Pancreas (tissue), 10 donors: ENCODE measurements at regions not wholly inside any gene's neighbourhood (a gene's known extent, or its start where the extent isn't known, plus 50 kb on each side); places are given as distances from the start of the nearest gene placed in this dataset.

Source experiments
- ATAC-seq, 4 donors: fragments of 200-7000 bp; cut with Tn5 transposase; one replicate each; pipeline versions ENCODE4 v1.8.0 to v1.9.1; 2020; ENCODE audit warnings: mild to moderate bottlenecking in 4 of 4, moderate library complexity in 4 of 4
- DNase-seq, 6 donors: peaks; one replicate each; pipeline ENCODE4 v3.0.0-alpha.2; 2020
- FAIRE-seq: peaks from 2 replicates; lab custom pipeline; 2012; peaks lifted over from hg19 to GRCh38; lab: Jason Lieb, UNC
- H3K27ac ChIP-seq, 4 donors: fragments of 200-600 bp; sonication (generic); 1 replicate in 3 of 4; 2 replicates in 1 of 4; pipeline versions ENCODE4 v1.5.0 to v1.8.0; 2020
- H3K27me3 ChIP-seq, 4 donors: fragments of 200-600 bp; one replicate each; pipeline ENCODE4 v1.8.0; 2021
- H3K36me3 ChIP-seq, 3 donors: fragments of 200-600 bp; sonication (generic) in 1 of 3; one replicate each; pipeline versions ENCODE4 v1.5.0 to v1.8.0; 2020 to 2021
- H3K4me1 ChIP-seq, 3 donors: fragments of 200-600 bp; one replicate each; pipeline ENCODE4 v1.8.0; 2021
- H3K4me3 ChIP-seq, 4 donors: fragments of 200-600 bp; sonication (generic) in 2 of 4; one replicate each; pipeline versions ENCODE4 v1.5.0 to v1.8.0; 2020 to 2021
- H3K9me3 ChIP-seq, 4 donors: fragments of 200-600 bp; one replicate each; pipeline ENCODE4 v1.8.0; 2021
- WGBS, 2 donors: extraction: QIAGEN DNeasy Blood & Tissue Kit; methylation state at CpG; one replicate each; pipeline ENCODE4 v1.1.7; 2013; 5-methylcytosine and 5-hydroxymethylcytosine counted together
- intact Hi-C, 3 donors: fragments of 100-400 bp; cut with DNase I; formaldehyde crosslinking; loops; one replicate each; pipeline versions ENCODE4 v1.11.1 to v1.14.2; 2022
- TF ChIP-seq, protein P1 (sequence below), 4 donors: fragments of 200-600 bp; sonication (generic) in 3 of 4; IDR thresholded peaks; one replicate each; pipeline versions ENCODE4 v1.5.0 to v1.8.0; 2021; ENCODE audit warnings: antibody characterized with exemption in 4 of 4
- donor health status: healthy with polysubstance abuse.
- donor health status: DM: no; HTN: no; CAD: no; lungs with moderate emphysema.
- donor health status: DM: no; HTN: no; CAD: no.
- donor health status: control.
- donor health status: control.
- donor health status: Bipolar disorder and iron deficiency.
- donor health status: DM: yes; HTN: yes; CAD: no.
- donor health status: DM: no; HTN: no; CAD: no.
- donor health status: DM: no; HTN: no; CAD: no.
- donor health status: DM: yes; HTN: yes; CAD: no.

DNA sequence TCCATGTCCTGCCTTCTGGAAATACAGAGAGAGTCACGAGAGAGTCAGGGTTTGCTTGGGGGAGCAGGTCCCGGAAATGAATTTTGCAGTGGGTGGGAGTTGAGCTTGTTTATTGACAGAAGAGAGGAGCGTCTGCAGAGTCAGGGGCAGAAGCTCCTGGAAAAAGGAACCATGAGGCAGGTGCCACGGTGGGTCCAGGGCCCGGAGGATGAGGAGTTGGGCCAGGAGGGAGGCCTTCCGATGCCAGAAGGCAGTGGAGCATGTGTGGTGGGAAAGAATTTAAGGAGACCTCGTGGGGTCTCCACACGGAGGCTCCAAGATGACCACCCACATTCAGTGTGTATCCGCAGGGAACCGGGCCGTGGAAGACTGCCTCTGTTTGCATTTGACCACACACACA lies 461.2 kb downstream of the BRD1 start:
- 52 to 60% methylated on average over 11 of the region's 11 CpGs for WGBS, 2 donors
- no peak for ATAC-seq
- H3K4me3 ChIP-seq = no peak overlapping the region
- H3K27ac ChIP-seq = no peak overlapping the region
- no peaks in the 10 kb centered on the region for H3K36me3 ChIP-seq
- H3K27me3 ChIP-seq = peaks cover 0 to 4% (median 0%) of the 10 kb centered on the region in 4 donors
- no peak for FAIRE-seq
- intact Hi-C loops = no loop called here
- H3K9me3 ChIP-seq = no peaks in the 10 kb centered on the region
- TF ChIP-seq, protein P1, sequence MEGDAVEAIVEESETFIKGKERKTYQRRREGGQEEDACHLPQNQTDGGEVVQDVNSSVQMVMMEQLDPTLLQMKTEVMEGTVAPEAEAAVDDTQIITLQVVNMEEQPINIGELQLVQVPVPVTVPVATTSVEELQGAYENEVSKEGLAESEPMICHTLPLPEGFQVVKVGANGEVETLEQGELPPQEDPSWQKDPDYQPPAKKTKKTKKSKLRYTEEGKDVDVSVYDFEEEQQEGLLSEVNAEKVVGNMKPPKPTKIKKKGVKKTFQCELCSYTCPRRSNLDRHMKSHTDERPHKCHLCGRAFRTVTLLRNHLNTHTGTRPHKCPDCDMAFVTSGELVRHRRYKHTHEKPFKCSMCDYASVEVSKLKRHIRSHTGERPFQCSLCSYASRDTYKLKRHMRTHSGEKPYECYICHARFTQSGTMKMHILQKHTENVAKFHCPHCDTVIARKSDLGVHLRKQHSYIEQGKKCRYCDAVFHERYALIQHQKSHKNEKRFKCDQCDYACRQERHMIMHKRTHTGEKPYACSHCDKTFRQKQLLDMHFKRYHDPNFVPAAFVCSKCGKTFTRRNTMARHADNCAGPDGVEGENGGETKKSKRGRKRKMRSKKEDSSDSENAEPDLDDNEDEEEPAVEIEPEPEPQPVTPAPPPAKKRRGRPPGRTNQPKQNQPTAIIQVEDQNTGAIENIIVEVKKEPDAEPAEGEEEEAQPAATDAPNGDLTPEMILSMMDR (IDR thresholded peaks at IDR 0.05) = no peak
- H3K4me1 ChIP-seq = no peaks in the 10 kb centered on the region
- no peak for DNase-seq

DNA sequence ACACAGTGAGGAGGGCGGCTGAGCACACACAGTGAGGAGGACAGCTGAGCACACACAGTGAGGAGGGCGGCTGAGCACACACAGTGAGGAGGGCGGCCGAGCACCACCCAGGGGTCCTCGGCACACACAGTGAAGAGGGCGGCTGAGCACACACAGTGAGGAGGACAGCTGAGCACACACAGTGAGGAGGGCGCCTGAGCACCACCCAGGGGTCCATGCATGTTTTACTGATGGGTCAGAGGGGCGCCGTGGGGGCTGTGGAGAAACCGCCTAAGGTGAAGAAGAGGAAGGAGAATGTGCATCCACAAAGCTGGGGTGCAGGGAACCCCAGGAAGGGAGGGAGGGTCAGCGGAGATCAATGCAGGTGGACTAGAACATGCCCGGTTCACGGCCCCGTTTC lies 461.8 kb downstream of the BRD1 start:
- WGBS, 2 donors = 29 to 39% methylated on average over 14 of the region's 14 CpGs
- no peak overlapping the region for H3K27ac ChIP-seq
- peaks cover 0 to 4% (median 0%) of the 10 kb centered on the region in 4 donors for H3K27me3 ChIP-seq
- DNase-seq (no peak), FAIRE-seq (no peak), ATAC-seq (no peak)
- TF ChIP-seq, protein P1 (IDR thresholded peaks at IDR 0.05) = no peak
- intact Hi-C loops = no loop called here
- H3K36me3 ChIP-seq = no peaks in the 10 kb centered on the region
- H3K9me3 ChIP-seq = no peaks in the 10 kb centered on the region
- H3K4me1 ChIP-seq = no peaks in the 10 kb centered on the region
- no peak overlapping the region for H3K4me3 ChIP-seq

DNA sequence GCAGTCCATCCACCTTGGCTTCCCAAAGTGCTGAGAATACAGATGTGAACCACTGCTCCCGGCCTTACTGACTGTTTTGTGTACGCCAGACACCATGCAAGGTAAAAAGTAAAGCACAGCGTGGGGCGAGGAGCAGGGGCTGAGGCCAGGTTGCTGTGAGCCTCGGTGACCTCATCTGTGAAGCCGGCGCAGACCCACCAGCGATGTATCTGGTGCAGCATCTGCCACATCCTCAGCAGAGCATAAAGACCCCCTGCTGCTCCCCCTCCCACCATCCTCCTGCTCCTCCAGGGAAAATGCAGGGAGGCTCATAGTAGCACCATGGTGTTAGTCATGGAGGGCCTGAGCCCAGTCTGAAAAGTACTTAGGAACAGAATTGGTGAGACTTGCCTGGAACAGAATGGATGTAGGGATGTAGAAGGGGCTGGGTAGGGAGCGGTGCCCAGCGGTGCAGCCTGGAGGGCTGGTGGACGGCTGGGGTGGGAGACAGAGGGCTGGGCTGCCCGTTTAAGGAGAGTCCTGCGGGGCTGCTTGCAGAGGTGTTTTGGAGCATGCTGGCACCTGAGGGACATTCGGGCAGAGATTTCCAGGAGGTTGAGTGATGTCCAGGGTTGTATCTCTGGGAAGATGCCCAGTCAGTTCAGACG lies 462.4 kb downstream of the BRD1 start:
- TF ChIP-seq, protein P1 (IDR thresholded peaks at IDR 0.05) = no peak
- no peaks in the 10 kb centered on the region for H3K4me1 ChIP-seq
- H3K27me3 ChIP-seq = peaks cover 0 to 4% (median 2%) of the 10 kb centered on the region in 4 donors
- no peak overlapping the region for H3K4me3 ChIP-seq
- FAIRE-seq = no peak
- ATAC-seq = no peak
- H3K27ac ChIP-seq = no peak overlapping the region
- no peaks in the 10 kb centered on the region for H3K9me3 ChIP-seq
- intact Hi-C loops = no loop called here
- 62 to 72% methylated on average over 15 of the region's 15 CpGs for WGBS, 2 donors
- DNase-seq = peak in 1 of 6 donors; percentile 35
- H3K36me3 ChIP-seq = no peaks in the 10 kb centered on the region

DNA sequence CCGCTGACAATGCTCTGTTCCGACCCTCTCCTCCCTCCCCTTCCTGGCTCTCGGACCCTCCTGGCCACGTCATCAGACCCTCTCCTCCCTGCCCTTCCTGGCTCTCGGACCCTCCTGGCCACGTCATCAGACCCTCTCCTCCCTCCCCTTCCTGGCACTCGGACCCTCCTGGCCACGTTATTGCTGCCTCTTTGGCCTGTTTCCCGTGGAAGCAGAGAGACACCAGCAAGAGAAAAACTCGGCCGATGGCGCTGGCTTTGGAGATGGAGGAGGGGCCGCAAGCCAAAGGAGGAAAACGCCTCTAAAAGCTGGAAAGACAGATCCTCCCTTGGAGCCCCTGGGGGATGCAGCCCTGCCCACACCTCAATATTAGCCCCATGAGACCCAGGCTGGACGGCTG lies 463.3 kb downstream of the BRD1 start:
- FAIRE-seq = no peak
- DNase-seq = no peak
- Histone ChIP-seq H3K4me3 (no peak overlapping the region), H3K27ac (no peak overlapping the region), H3K4me1 (no peaks in the 10 kb centered on the region), H3K27me3 (peaks cover 0 to 6% (median under 1%) of the 10 kb centered on the region in 4 donors), H3K9me3 (no peaks in the 10 kb centered on the region), H3K36me3 (no peaks in the 10 kb centered on the region)
- TF ChIP-seq, protein P1 (IDR thresholded peaks at IDR 0.05) = no peak
- WGBS, 2 donors = 61 to 65% methylated on average over 14 to 15 of the region's 15 CpGs
- intact Hi-C loops = no loop called here
- ATAC-seq = no peak

DNA sequence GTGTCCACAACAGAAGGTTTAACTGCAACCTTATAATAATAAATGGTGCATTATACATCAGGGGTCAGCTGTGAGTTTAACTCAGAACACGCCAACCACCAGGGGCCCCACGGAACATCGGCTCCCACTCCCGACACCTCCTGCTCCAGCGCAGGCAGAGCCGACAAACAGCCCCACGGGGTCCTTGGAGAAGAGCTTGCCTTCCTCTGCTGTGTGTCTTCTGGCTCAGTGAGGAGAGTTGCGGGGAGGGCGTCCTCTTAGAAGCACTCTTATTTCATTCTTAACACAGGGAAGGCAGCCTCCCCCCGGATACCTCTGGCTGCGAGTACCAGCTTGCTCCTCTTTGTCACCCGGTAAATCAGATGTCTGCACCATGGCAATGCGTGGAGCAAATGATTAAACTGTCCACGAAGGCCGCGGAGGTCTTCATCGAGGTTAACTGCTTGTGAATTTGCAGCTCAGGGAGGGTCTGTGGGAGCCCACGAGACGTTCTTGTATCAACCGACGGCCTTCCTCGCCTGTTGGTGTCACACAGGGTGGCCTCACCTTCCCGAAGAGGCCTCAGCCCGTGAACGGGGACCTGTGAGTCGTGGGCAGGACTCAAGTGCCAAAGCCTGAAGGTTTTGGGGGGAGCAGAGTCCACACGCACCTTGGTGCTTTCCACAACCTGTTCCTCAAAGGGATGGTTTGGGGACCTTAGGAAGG lies 464.0 kb downstream of the BRD1 start:
- peak in 1 of 6 donors; percentile 36 for DNase-seq
- Histone ChIP-seq H3K27me3 (peaks cover 0 to 6% (median 0%) of the 10 kb centered on the region in 4 donors), H3K9me3 (no peaks in the 10 kb centered on the region), H3K4me1 (no peaks in the 10 kb centered on the region), H3K4me3 (no peak overlapping the region), H3K27ac (no peak overlapping the region), H3K36me3 (no peaks in the 10 kb centered on the region)
- no peak for ATAC-seq
- TF ChIP-seq, protein P1 (IDR thresholded peaks at IDR 0.05) = no peak
- intact Hi-C loops = no loop called here
- 68 to 81% methylated on average over 27 of the region's 27 CpGs for WGBS, 2 donors
- FAIRE-seq = no peak
